ENCODE measurements at regions not wholly inside any gene's neighbourhood (a gene's known extent, or its start where the extent isn't known, plus 50 kb on each side); places are given as distances from the start of the nearest gene placed in this dataset.

GRCh38 chr14:65228436-65228835 lies 126.1 kb upstream of the MAX start:
- H3K4me2 ChIP-seq (ENCODE audit: control insufficient read depth, extremely low read depth, insufficient read depth, low read depth, low read length), result no peak overlapping the region

GRCh38 chr14:65228956-65229747 lies 126.8 kb upstream of the MAX start:
- Histone ChIP-seq H3K4me3 (ENCODE audit: control insufficient read depth in 2 of 3, extremely low read depth in 1 of 3, insufficient read depth in 2 of 3, low read depth in 1 of 3, low read length in 3 of 3) (peak overlapping the region in 2 of 3 experiments; percentile 55 to 74), H3K9me3 (ENCODE audit: control insufficient read depth, low read depth, low read length) (no peaks in the 10 kb centered on the region), H3K4me2 (ENCODE audit: control insufficient read depth, extremely low read depth, insufficient read depth, low read depth, low read length) (peak overlapping the region; percentile 97), H3K79me2 (ENCODE audit: control insufficient read depth, insufficient read depth, low read length) (no peaks in the 10 kb centered on the region), H3K27ac (ENCODE audit: control insufficient read depth, insufficient read depth, low read length) (peak overlapping the region; percentile 74), H3K4me1 (ENCODE audit: control insufficient read depth, extremely low read depth, insufficient read depth, low read length) (peaks cover 12% of the 10 kb centered on the region), H3K27me3 (ENCODE audit: control insufficient read depth, extremely low read depth, insufficient read depth, low read length) (no peaks in the 10 kb centered on the region), H3K36me3 (ENCODE audit: control insufficient read depth in 2 of 2, extremely low read depth in 1 of 2, insufficient read depth in 2 of 2, low read length in 2 of 2) (no peaks in the 10 kb centered on the region), H3K9ac (ENCODE audit: control insufficient read depth, extremely low read depth, insufficient read depth, low read length) (peak overlapping the region; percentile 76), H3K9me1 (ENCODE audit: control insufficient read depth, extremely low read depth, insufficient read depth, low read length) (no peaks in the 10 kb centered on the region), H4K20me1 (ENCODE audit: control insufficient read depth, extremely low read depth, insufficient read depth, low read length) (no peaks in the 10 kb centered on the region), H2AFZ (ENCODE audit: control insufficient read depth, low read length) (peak overlapping the region; percentile 96)
- FAIRE-seq (no peak), DNase-seq (ENCODE audit: low read depth, low spot score) (no peak)
- no peak for TF ChIP-seq EZH2 (IDR thresholded peaks at IDR 0.05; ENCODE audit: low read length)
- TF ChIP-seq CTCF (optimal IDR thresholded peaks at IDR 0.05 in 1 of 3, IDR thresholded peaks at IDR 0.05 in 1 of 3, conservative IDR thresholded peaks at IDR 0.05 in 1 of 3; ENCODE audit: extremely low read depth in 1 of 3, insufficient read depth in 2 of 3, low read length in 3 of 3), result no peak
- dilution Hi-C loops (cut with MboI; ENCODE audit: extremely low pct_ligation_motif_present, low sequenced_read_pairs), result no loop called here

More at GRCh38 chr14:65228436-65228835, 126.1 kb upstream of the MAX start:
- no peak for FAIRE-seq
- Histone ChIP-seq H4K20me1 (ENCODE audit: control insufficient read depth, extremely low read depth, insufficient read depth, low read length) (no peaks in the 10 kb centered on the region), H3K27me3 (ENCODE audit: control insufficient read depth, extremely low read depth, insufficient read depth, low read length) (no peaks in the 10 kb centered on the region), H3K79me2 (ENCODE audit: control insufficient read depth, insufficient read depth, low read length) (no peaks in the 10 kb centered on the region), H3K27ac (ENCODE audit: control insufficient read depth, insufficient read depth, low read length) (no peak overlapping the region), H2AFZ (ENCODE audit: control insufficient read depth, low read length) (no peak overlapping the region), H3K9me3 (ENCODE audit: control insufficient read depth, low read depth, low read length) (no peaks in the 10 kb centered on the region), H3K9ac (ENCODE audit: control insufficient read depth, extremely low read depth, insufficient read depth, low read length) (no peak overlapping the region), H3K4me3 (ENCODE audit: control insufficient read depth in 2 of 3, extremely low read depth in 1 of 3, insufficient read depth in 2 of 3, low read depth in 1 of 3, low read length in 3 of 3) (no peak overlapping the region), H3K36me3 (ENCODE audit: control insufficient read depth in 2 of 2, extremely low read depth in 1 of 2, insufficient read depth in 2 of 2, low read length in 2 of 2) (no peaks in the 10 kb centered on the region), H3K9me1 (ENCODE audit: control insufficient read depth, extremely low read depth, insufficient read depth, low read length) (no peaks in the 10 kb centered on the region), H3K4me1 (ENCODE audit: control insufficient read depth, extremely low read depth, insufficient read depth, low read length) (peaks cover 12% of the 10 kb centered on the region)
- no peak for DNase-seq (ENCODE audit: low read depth, low spot score)
- TF ChIP-seq CTCF (optimal IDR thresholded peaks at IDR 0.05 in 1 of 3, IDR thresholded peaks at IDR 0.05 in 1 of 3, conservative IDR thresholded peaks at IDR 0.05 in 1 of 3; ENCODE audit: extremely low read depth in 1 of 3, insufficient read depth in 2 of 3, low read length in 3 of 3), result no peak
- TF ChIP-seq EZH2 (IDR thresholded peaks at IDR 0.05; ENCODE audit: low read length), result no peak
- dilution Hi-C loops (cut with MboI; ENCODE audit: extremely low pct_ligation_motif_present, low sequenced_read_pairs), result no loop called here

All from keratinocyte (primary cell).